HL-60 (cell line): ENCODE measurements at regions not wholly inside any gene's neighbourhood (a gene's known extent, or its start where the extent isn't known, plus 50 kb on each side); places are given as distances from the start of the nearest gene placed in this dataset.

Experiments used
- CTCF ChIP-seq: IDR thresholded peaks from one replicate; pipeline ENCODE4 v1.5.1; 2011; ENCODE audit warnings: low read length, control low read depth, inconsistent platforms; ENCODE audit not compliant: insufficient read depth
- POLR2AphosphoS5 ChIP-seq: IDR thresholded peaks from 2 replicates; pipeline ENCODE4 v1.6.1; 2012; ENCODE audit warnings: low read depth
- REST ChIP-seq: IDR thresholded peaks from 2 replicates; pipeline ENCODE4 v1.6.1; 2012; ENCODE audit warnings: low read depth; ENCODE audit not compliant: insufficient replicate concordance

- no peak for TF ChIP-seq CTCF
- no peak for TF ChIP-seq REST
- TF ChIP-seq POLR2AphosphoS5, result no peak
These were observed 54.2 kb upstream of the SPANXN3 start for GRCh38 chrX:143571521-143571920.
